Trophoblast cell (in vitro differentiated cells and primary cell): ENCODE measurements at regions not wholly inside any gene's neighbourhood (a gene's known extent, or its start where the extent isn't known, plus 50 kb on each side); places are given as distances from the start of the nearest gene placed in this dataset.

Experiments
- DNase-seq, 2 donors: peaks; one replicate each; pipeline ENCODE4 v3.0.0-alpha.2; 2016
- H2AFZ ChIP-seq: 2 replicates; pipeline ENCODE4 v1.6.1; 2013; ENCODE audit warnings: low read length, moderate library complexity, mild to moderate bottlenecking; ENCODE audit not compliant: insufficient read depth, poor library complexity
- H2AK5ac ChIP-seq: 2 replicates; pipeline ENCODE4 v1.6.1; 2013; ENCODE audit warnings: mild to moderate bottlenecking, low read length
- H2BK120ac ChIP-seq: 2 replicates; pipeline ENCODE4 v1.6.1; 2013; ENCODE audit warnings: low read length, mild to moderate bottlenecking, moderate library complexity; ENCODE audit not compliant: insufficient read depth, poor library complexity
- H2BK12ac ChIP-seq: 2 replicates; pipeline ENCODE4 v1.6.1; 2013; ENCODE audit warnings: mild to moderate bottlenecking, low read length, moderate library complexity
- H2BK5ac ChIP-seq: 2 replicates; pipeline ENCODE4 v1.6.1; 2013; ENCODE audit warnings: low read length, low read depth, moderate library complexity, mild to moderate bottlenecking; ENCODE audit not compliant: poor library complexity
- H3K14ac ChIP-seq: 2 replicates; pipeline ENCODE4 v1.6.1; 2013; ENCODE audit warnings: mild to moderate bottlenecking, low read length
- H3K18ac ChIP-seq: 2 replicates; pipeline ENCODE4 v1.6.1; 2013; ENCODE audit warnings: mild to moderate bottlenecking, low read length
- H3K23ac ChIP-seq: 2 replicates; pipeline ENCODE4 v1.6.1; 2013; ENCODE audit warnings: low read length
- H3K27ac ChIP-seq: 2 replicates; pipeline ENCODE4 v1.5.1; 2013; ENCODE audit warnings: low read depth, mild to moderate bottlenecking, inconsistent platforms, low read length, moderate library complexity
- H3K27me3 ChIP-seq: 2 replicates; pipeline ENCODE4 v1.6.1; 2013; ENCODE audit warnings: inconsistent platforms, mild to moderate bottlenecking, low read length, moderate library complexity; ENCODE audit not compliant: insufficient read depth
- H3K36me3 ChIP-seq, 2 experiments: 1 replicate in 1 of 2; 2 replicates in 1 of 2; pipeline ENCODE4 v1.6.1; 2013; ENCODE audit warnings: low read length in 2 of 2, mild to moderate bottlenecking in 2 of 2, moderate library complexity in 1 of 2; ENCODE audit not compliant: insufficient read depth in 2 of 2, control insufficient read depth in 1 of 2
- H3K4ac ChIP-seq: 2 replicates; pipeline ENCODE4 v1.6.1; 2013; ENCODE audit warnings: low read depth, mild to moderate bottlenecking, low read length, moderate library complexity
- H3K4me1 ChIP-seq, 2 experiments: 1 replicate in 1 of 2; 2 replicates in 1 of 2; pipeline ENCODE4 v1.6.1; 2013; ENCODE audit warnings: low read length in 2 of 2, mild to moderate bottlenecking in 2 of 2, moderate library complexity in 1 of 2; ENCODE audit not compliant: insufficient read depth in 2 of 2, control insufficient read depth in 1 of 2
- H3K4me2 ChIP-seq: 2 replicates; pipeline ENCODE4 v1.6.1; 2013; ENCODE audit warnings: inconsistent platforms, mild to moderate bottlenecking, low read length, moderate library complexity
- H3K4me3 ChIP-seq: 2 replicates; pipeline ENCODE4 v1.5.1; 2013; ENCODE audit warnings: mild to moderate bottlenecking, low read depth, low read length, inconsistent platforms
- H3K79me1 ChIP-seq: one replicate; pipeline ENCODE4 v1.6.1; 2013; ENCODE audit warnings: low read length
- H3K79me2 ChIP-seq: 2 replicates; pipeline ENCODE4 v1.6.1; 2013; ENCODE audit warnings: low read length, mild to moderate bottlenecking; ENCODE audit not compliant: control insufficient read depth, insufficient read depth, poor library complexity
- H3K9ac ChIP-seq: 2 replicates; pipeline ENCODE4 v1.6.1; 2013; ENCODE audit warnings: mild to moderate bottlenecking, low read length
- H3K9me3 ChIP-seq: 2 replicates; pipeline ENCODE4 v1.6.1; 2013; ENCODE audit warnings: low read depth, mild to moderate bottlenecking, control low read depth, inconsistent platforms, low read length; ENCODE audit not compliant: insufficient read depth
- H4K12ac ChIP-seq: 2 replicates; pipeline ENCODE4 v1.6.1; 2013; ENCODE audit warnings: low read depth, mild to moderate bottlenecking, low read length, moderate library complexity
- H4K8ac ChIP-seq: 2 replicates; pipeline ENCODE4 v1.6.1; 2013; ENCODE audit warnings: low read depth, mild to moderate bottlenecking, low read length, moderate library complexity
- H4K91ac ChIP-seq: one replicate; pipeline ENCODE4 v1.6.1; 2013; ENCODE audit warnings: low read depth, mild to moderate bottlenecking, low read length, moderate library complexity
- WGBS: extraction: QIAGEN DNeasy Blood & Tissue Kit; methylation state at CpG from one replicate; pipeline ENCODE4 v1.1.7; 2013; ENCODE audit warnings: missing lambda C conversion rate; ENCODE audit not compliant: insufficient read length, insufficient coverage; ENCODE audit errors: extremely low coverage; 5-methylcytosine and 5-hydroxymethylcytosine counted together

GRCh38 chr12:74317741-74318140, 219.9 kb upstream of the ATXN7L3B start:
- Histone ChIP-seq H4K91ac (no peak overlapping the region), H3K23ac (no peak overlapping the region), H3K79me1 (no peaks in the 10 kb centered on the region), H2AFZ (no peak overlapping the region), H3K9me3 (no peaks in the 10 kb centered on the region), H2BK12ac (no peak overlapping the region), H3K27me3 (no peaks in the 10 kb centered on the region), H3K4me3 (no peak overlapping the region), H2BK120ac (no peak overlapping the region), H3K4me1 (no peaks in the 10 kb centered on the region), H3K18ac (no peak overlapping the region), H4K8ac (no peak overlapping the region), H3K4ac (no peak overlapping the region), H4K12ac (no peak overlapping the region), H3K14ac (no peak overlapping the region), H3K9ac (no peak overlapping the region), H3K79me2 (no peaks in the 10 kb centered on the region), H3K27ac (no peak overlapping the region), H3K4me2 (no peak overlapping the region), H3K36me3 (no peaks in the 10 kb centered on the region), H2AK5ac (no peak overlapping the region), H2BK5ac (no peak overlapping the region)
- no CpG with 5 or more reads among the region's 1 CpG for WGBS
- DNase-seq = no peak

- Histone ChIP-seq H2AK5ac (no peak overlapping the region), H3K9ac (no peak overlapping the region), H3K79me2 (no peaks in the 10 kb centered on the region), H3K4me3 (no peak overlapping the region), H3K79me1 (no peaks in the 10 kb centered on the region), H3K23ac (no peak overlapping the region), H3K36me3 (no peaks in the 10 kb centered on the region), H2BK12ac (no peak overlapping the region), H2BK5ac (no peak overlapping the region), H3K18ac (no peak overlapping the region), H2AFZ (no peak overlapping the region), H3K4me1 (no peaks in the 10 kb centered on the region), H3K27ac (no peak overlapping the region), H3K27me3 (no peaks in the 10 kb centered on the region), H4K91ac (no peak overlapping the region), H4K8ac (no peak overlapping the region), H2BK120ac (no peak overlapping the region), H3K14ac (no peak overlapping the region), H4K12ac (no peak overlapping the region), H3K9me3 (no peaks in the 10 kb centered on the region), H3K4ac (no peak overlapping the region), H3K4me2 (no peak overlapping the region)
- no CpG with 5 or more reads among the region's 5 CpGs for WGBS
- no peak for DNase-seq
These were observed 217.7 kb upstream of the ATXN7L3B start for GRCh38 chr12:74319886-74320285.

GRCh38 chr12:74321381-74321780, 216.3 kb upstream of the ATXN7L3B start:
- Histone ChIP-seq H3K4me1 (no peaks in the 10 kb centered on the region), H3K14ac (no peak overlapping the region), H3K9ac (no peak overlapping the region), H2BK12ac (no peak overlapping the region), H3K4me2 (no peak overlapping the region), H3K79me1 (no peaks in the 10 kb centered on the region), H2AFZ (no peak overlapping the region), H3K4ac (no peak overlapping the region), H4K8ac (no peak overlapping the region), H4K91ac (no peak overlapping the region), H3K9me3 (no peaks in the 10 kb centered on the region), H2BK5ac (no peak overlapping the region), H3K27me3 (no peaks in the 10 kb centered on the region), H4K12ac (no peak overlapping the region), H3K18ac (no peak overlapping the region), H3K23ac (no peak overlapping the region), H3K4me3 (no peak overlapping the region), H3K79me2 (no peaks in the 10 kb centered on the region), H3K36me3 (no peaks in the 10 kb centered on the region), H3K27ac (no peak overlapping the region), H2BK120ac (no peak overlapping the region), H2AK5ac (no peak overlapping the region)
- WGBS = no CpG with 5 or more reads among the region's 6 CpGs
- no peak for DNase-seq

GRCh38 chr12:74322792-74323191, 214.8 kb upstream of the ATXN7L3B start:
- Histone ChIP-seq H2AK5ac (no peak overlapping the region), H3K79me1 (no peaks in the 10 kb centered on the region), H2BK12ac (no peak overlapping the region), H4K8ac (no peak overlapping the region), H4K91ac (no peak overlapping the region), H3K14ac (no peak overlapping the region), H4K12ac (no peak overlapping the region), H2AFZ (no peak overlapping the region), H2BK120ac (no peak overlapping the region), H3K36me3 (no peaks in the 10 kb centered on the region), H3K79me2 (no peaks in the 10 kb centered on the region), H2BK5ac (no peak overlapping the region), H3K4me2 (no peak overlapping the region), H3K27me3 (no peaks in the 10 kb centered on the region), H3K4me3 (no peak overlapping the region), H3K4me1 (no peaks in the 10 kb centered on the region), H3K4ac (no peak overlapping the region), H3K9ac (no peak overlapping the region), H3K23ac (no peak overlapping the region), H3K18ac (no peak overlapping the region), H3K27ac (no peak overlapping the region), H3K9me3 (no peaks in the 10 kb centered on the region)
- no CpG with 5 or more reads among the region's 2 CpGs for WGBS
- DNase-seq = no peak
